GOT3 (cell line): ENCODE measurements at regions not wholly inside any gene's neighbourhood (a gene's known extent, or its start where the extent isn't known, plus 50 kb on each side); places are given as distances from the start of the nearest gene placed in this dataset.
"Not testable (repeated sequence)": the region's sequence is repeated elsewhere in the genome, so short reads cannot be mapped to it uniquely, and the experiment has no call there.

Experiments
- DNase-seq: peaks from one replicate; lab custom pipeline; 2025; ENCODE audit warnings: mixed read lengths; lab: John Stamatoyannopoulos, UW

- no peak for DNase-seq
Observed at GRCh38 chr7:119594956-119595355, 678.0 kb upstream of the KCND2 start.

DNA sequence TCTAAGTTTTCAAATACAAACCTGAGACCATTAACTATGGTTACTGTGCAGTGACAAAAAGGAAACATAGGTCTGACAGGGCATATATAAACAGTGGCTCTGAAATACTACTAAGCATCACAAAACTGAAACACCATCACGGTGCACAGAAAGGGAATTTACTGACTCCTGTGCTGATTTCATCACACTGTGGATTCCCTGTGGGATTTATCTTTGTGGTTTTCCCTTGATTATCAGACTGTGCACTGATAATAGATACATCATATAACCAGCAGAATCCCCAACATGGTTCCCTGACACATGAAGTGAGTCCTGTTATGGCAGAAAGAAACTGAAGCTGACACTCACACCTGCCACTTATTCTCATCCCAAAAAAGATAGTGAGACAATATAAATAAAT, 676.3 kb upstream of the KCND2 start:
- DNase-seq = no peak

GRCh38 chr7:119606297-119606696, 666.7 kb upstream of the KCND2 start:
- no peak for DNase-seq

DNA sequence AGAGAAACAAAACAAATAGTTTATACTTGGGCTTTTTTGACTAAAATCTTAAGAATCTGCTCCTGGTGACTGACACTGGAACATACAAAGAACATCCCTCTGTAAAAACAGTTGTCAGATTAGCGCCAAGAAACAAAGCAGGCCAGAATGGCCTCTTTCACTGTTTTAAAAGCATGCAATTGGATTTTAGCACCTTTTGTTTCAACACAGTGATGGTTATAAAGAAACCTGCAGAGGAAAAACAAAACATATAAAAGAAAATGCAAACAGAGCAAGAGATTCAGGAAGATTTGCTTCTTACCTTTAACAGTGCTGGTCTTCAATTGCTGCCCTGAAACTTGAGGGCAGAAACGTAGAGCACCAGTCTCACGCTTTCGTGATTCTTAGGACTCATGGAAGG, 652.2 kb upstream of the KCND2 start:
- DNase-seq = no peak

DNA sequence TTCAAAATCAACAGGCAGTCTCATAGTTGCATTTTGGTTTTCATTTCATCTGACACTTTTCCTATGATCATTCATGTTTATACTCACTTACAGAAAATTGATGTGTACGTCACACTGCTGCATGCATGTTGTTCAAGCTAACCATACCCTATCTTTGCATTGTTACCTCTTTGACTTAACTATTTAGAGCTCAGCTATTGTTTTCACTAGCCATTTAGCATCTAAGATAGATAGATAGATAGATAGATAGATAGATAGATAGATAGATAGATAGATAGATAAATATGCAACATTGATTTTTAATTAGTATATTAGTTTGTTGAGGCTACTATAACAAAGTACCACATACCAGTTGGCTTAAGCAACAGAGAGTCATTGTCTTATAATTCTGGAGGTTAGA, 649.5 kb upstream of the KCND2 start:
- no peak for DNase-seq

GRCh38 chr7:119630406-119630969, 642.5 kb upstream of the KCND2 start:
- no peak for DNase-seq

GRCh38 chr7:119633812-119634211, 639.2 kb upstream of the KCND2 start:
- not testable (repeated sequence) for DNase-seq

DNA sequence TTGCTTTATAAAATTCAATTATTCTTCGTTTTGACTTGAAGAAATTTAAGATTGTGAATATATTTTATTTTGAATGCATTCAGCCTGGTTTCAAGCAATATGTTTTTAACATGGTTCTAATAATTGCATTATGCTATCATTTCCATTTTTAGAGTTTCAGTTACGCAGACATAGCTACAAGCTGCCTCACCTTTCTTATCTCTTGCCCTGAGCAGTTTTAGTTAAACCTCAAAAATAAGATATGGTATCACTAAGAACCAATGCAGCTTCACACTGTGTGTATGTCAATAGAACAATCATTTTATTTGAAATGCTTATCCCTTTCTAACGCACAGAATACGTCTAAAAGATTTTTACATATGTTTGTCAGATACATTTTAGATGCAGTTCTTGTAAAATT, 632.6 kb upstream of the KCND2 start:
- no peak for DNase-seq

DNA sequence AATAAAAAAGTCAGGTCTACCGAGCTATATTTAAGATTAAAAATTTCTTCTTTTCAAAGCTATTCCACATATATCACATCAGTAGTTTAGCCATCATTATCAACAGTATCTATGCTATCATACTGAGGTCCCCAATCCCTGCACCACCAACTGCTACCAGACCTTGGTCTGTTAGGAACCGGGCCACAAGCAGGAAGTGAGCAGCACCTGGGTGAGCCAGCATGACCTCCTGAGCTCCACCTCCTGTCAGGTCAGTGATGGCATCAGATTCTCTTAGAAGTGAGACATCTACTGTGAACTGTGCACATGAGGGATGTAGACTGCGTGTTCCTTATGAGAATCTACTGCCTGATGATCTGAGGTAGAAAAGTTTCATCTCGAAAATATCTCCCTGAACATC, 632.1 kb upstream of the KCND2 start:
- DNase-seq = no peak

DNA sequence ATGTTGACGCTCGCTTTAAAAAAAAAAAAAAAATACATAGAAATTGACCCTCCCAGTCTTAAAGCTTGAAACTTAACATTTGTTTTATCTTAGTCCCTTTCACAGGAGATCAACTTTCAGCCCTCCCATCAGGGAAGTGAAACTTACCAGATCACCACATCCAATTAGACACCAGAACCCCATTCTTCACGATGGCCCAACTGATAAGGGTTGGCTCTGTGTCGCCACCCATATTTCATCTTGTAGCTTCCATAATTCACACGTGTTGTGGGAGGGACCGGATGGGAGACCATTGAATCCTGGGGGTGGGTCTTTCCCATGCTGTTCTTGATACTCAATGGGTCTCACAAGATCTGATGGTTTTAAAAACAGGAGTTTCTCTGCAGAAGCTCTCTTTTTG, 629.4 kb upstream of the KCND2 start:
- DNase-seq = no peak

- no peak for DNase-seq
Observed at GRCh38 chr7:119647286-119647685, 625.7 kb upstream of the KCND2 start.

- DNase-seq = not testable (repeated sequence)
Observed at GRCh38 chr7:119648752-119649151, 624.2 kb upstream of the KCND2 start.

GRCh38 chr7:119660080-119660479, 612.9 kb upstream of the KCND2 start:
- DNase-seq = no peak

- DNase-seq = no peak
Observed at GRCh38 chr7:119664601-119665000, 608.4 kb upstream of the KCND2 start.

DNA sequence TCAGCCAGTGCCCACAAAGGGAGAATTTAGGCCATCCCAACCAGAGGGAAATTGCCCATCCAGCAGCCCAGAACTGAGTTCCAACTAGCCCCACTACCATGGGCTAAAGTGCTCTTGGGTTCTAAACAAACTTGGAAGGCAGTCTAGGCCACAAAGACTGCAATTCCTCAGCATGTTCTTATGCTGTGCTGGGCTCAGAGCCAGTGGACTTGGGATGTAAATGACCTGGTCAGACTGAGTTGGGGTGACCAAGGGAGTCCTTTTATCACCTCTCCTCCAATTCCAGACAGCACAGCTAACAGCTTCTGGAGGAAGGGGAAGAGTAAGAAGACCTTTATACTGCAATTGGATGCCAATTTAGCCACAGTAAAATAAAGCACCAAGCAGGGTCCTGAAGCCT, 607.2 kb upstream of the KCND2 start:
- DNase-seq = no peak

GRCh38 chr7:119681336-119681735, 591.6 kb upstream of the KCND2 start:
- no peak for DNase-seq

DNA sequence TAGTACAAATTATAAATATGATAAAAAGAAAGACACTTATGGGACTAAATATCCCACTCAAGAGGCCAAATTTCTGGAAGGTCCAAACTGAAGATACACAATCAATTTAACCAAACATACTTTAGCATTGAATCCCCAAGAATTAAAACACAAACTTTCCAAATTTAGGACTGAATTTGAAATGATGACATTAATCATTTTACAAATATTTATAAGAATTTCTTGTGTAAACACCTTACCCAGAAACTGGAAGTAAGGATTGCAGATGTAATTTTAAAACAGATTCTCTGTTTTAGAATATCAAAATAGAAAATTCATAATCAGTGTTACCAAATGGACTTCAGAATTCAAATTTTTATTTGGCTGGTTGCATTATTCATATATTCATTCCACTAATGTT, 588.2 kb upstream of the KCND2 start:
- DNase-seq = no peak

DNA sequence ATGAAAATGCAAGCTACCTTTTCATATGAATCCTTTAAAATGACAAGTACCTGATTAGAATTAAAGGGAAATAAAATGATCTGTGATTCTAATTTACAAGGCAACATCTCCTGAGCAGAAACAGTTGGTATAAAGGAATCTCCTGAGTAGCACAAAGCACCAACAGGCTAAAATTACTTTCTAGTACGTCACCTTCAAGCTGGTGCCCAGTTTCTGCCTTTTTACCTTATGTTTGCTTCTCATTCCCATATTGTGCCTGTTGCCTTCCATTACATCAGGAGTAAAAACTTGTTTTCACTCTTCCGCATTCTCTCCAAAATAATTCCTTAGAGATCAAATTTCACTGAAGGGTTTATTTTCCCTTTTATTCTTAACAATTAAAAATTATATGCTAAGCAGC, 587.1 kb upstream of the KCND2 start:
- DNase-seq = no peak

- DNase-seq = no peak
Observed at GRCh38 chr7:119688831-119689230, 584.1 kb upstream of the KCND2 start.

DNA sequence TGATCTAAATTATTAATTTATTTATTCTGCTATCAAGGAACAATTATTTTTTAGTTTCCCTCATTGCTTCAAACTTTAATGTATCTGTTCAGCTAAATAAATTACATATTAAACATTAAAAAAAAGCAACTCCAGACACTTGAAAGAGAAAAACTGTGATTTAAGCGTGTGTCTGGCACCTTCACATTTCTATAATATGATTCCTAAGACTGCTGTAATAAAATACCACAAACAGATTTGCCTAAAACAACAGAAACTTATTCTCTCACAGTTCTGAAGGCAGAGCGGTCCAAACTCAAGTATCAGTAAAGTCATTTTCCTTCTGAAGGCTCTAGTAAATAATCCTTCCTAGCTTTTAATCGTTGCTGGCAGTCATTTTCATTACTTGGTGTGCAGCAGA, 580.4 kb upstream of the KCND2 start:
- no peak for DNase-seq

DNA sequence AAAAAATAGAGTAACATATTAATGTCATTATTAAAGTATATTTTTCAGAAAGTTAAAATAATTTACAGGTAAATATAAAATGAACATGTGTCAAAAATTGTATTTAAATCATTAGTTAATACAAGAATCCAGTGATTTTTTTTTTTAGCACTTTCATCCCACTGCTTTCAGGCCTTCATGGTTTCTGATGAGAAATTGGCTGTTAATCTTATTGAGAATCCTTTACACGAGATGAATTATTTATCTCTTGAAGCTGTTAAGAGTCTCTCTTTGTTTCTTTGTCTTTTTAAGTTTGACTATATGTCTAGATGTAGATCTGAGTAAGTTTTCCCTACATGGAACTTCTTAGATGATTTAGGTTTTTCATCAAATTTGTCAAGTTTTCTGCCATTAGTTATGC, 578.5 kb upstream of the KCND2 start:
- no peak for DNase-seq

- DNase-seq = no peak
Observed at GRCh38 chr7:119696336-119696735, 576.6 kb upstream of the KCND2 start.

GRCh38 chr7:119703895-119704294, 569.1 kb upstream of the KCND2 start:
- DNase-seq = no peak

DNA sequence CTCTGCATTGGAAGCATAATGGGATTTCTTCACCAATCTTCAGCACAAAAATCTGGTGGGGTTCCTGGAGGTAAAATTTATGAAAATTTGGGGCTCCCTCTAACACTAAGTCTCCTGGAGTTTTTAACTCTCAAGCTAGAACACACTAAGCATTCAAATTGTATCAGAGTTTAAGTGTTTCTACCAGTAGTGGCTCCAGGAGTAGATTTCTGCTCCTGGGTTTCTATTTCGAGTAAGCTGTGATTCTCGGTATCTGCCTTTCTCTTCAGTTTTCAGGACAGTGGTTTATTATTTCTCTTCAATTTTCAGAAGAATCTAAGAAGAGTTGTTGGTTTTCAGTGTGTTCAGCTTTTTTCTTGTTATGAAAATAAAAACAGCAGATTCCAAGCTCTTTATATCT, 566.4 kb upstream of the KCND2 start:
- no peak for DNase-seq

- DNase-seq = no peak
Observed at GRCh38 chr7:119708891-119709290, 564.1 kb upstream of the KCND2 start.
